GM23338 (cell line): ENCODE measurements at regions not wholly inside any gene's neighbourhood (a gene's known extent, or its start where the extent isn't known, plus 50 kb on each side); places are given as distances from the start of the nearest gene placed in this dataset.

Experiments
- CTCF ChIP-seq, 2 experiments: fragments of 200-600 bp in 1 of 2; sonication (generic) in 1 of 2; conservative IDR thresholded peaks; 2 replicates each; pipeline versions ENCODE4 v1.5.1 to v1.6.1; 2016 to 2017; ENCODE audit warnings: antibody characterized with exemption in 2 of 2, low read depth in 2 of 2, mild to moderate bottlenecking in 2 of 2, moderate library complexity in 1 of 2
- ETS1 ChIP-seq: IDR thresholded peaks from 2 replicates; pipeline ENCODE4 v1.6.1; 2016; ENCODE audit warnings: antibody characterized with exemption
- EZH2 ChIP-seq: fragments of 200-600 bp; sonication (generic); IDR thresholded peaks from one replicate; pipeline ENCODE4 v1.8.0; 2017; ENCODE audit warnings: antibody characterized with exemption, mild to moderate bottlenecking, low read depth; ENCODE audit not compliant: unreplicated experiment
- EZH2phosphoT487 ChIP-seq: fragments of 200-600 bp; sonication (generic); IDR thresholded peaks from one replicate; pipeline ENCODE4 v1.8.1; 2018; ENCODE audit warnings: antibody characterized with exemption; ENCODE audit not compliant: unreplicated experiment
- POLR2AphosphoS5 ChIP-seq: IDR thresholded peaks from 2 replicates; pipeline ENCODE4 v1.6.1; 2016; ENCODE audit warnings: antibody characterized with exemption, low read depth
- REST ChIP-seq: IDR thresholded peaks from one replicate; pipeline ENCODE4 v1.6.1; 2018; ENCODE audit warnings: antibody characterized with exemption; ENCODE audit not compliant: unreplicated experiment
- STAT1 ChIP-seq: IDR thresholded peaks from one replicate; pipeline ENCODE4 v1.6.1; 2016; ENCODE audit warnings: antibody characterized with exemption; ENCODE audit not compliant: unreplicated experiment

- no peak for TF ChIP-seq CTCF (conservative IDR thresholded peaks at IDR 0.05; ENCODE audit: low read depth in 2 of 2)
- no peak for TF ChIP-seq POLR2AphosphoS5
- TF ChIP-seq REST: no peak
- no peak for TF ChIP-seq STAT1
- TF ChIP-seq EZH2phosphoT487: no peak
- no peak for TF ChIP-seq ETS1
- TF ChIP-seq EZH2: no peak
Measured at GRCh38 chr6:164404812-164405488, 904.5 kb downstream of the C6orf118 start.
